ENCODE measurements at regions not wholly inside any gene's neighbourhood (a gene's known extent, or its start where the extent isn't known, plus 50 kb on each side); places are given as distances from the start of the nearest gene placed in this dataset.

DNA sequence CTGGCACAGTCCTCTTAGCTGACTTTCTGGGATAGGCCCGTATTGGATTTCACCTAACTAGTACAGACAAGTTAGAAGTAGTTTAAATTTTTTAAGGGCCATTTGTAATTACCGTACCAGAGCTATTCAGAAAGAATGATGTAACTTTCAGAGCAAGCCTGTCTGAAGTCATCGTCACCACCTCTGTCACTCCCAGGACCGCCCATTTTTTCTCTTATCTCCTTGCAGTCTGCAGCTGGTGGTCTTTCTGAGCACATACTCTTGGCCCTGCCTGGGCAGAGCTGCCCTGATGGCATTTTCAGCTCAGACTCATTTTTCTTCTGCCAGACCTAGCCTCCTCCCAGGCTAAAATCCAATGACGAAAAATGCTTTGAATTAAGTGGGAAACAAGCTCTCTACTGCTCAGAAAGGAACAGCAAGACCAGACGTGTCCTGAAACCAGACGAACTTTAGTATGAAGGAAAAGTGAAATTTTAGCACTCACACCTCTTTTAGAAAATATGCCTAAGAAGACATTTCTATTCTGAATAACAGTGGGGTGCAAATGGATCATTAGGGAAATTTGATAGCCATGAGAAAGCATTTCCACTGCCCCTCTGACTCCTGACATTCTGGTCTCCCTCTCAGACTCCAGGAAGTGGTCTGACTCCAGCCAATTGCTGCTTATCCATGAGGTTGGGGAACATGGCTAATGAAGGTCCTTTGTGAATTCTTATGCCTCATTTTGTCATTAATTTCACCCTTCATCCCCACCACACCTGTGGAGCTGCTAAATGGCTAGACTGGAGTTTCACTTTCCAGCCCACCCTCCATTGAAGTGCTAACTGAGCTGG lies 162.4 kb upstream of the GYPA start:
- no peak for DNase-seq (ENCODE audit: low read depth)

DNA sequence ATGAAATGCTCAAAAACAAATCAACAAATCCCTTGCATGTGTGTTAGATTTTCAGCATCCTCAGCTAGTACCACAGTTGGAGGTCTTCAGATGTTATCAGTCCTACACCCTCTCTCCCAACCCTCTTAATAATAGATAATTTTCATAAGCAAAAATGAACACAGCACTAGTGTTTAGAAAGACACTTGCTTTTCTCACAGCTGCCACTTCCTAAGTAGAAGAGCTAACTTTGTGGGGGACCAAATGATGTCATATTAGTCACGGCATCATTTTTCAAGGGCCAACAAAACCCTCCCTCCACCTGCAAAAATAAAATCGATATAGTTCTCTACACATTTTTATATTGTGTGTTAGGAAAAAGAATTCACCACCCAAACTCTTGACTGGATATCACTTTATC lies 163.5 kb upstream of the GYPA start:
- no peak for DNase-seq (ENCODE audit: low read depth)

DNA sequence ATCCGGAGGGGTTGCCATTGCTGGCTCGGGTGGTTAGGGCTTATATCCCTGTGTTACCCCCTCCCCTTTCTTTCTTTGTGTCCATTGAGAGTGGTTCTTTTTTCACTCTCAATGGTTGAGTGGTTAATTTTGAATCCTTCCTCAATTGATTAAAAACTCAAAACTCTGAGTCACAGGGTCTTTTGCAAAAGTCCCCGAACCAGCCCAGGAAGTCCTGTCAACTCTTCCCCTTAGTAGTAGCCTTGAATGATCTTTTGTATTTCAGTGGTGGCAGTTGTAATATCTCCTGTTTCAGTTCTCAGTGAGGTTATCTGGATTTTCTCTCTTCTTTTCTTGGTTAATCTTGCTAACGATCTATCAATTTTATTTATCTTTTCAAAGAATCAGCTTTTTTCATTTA lies 170.0 kb upstream of the GYPA start:
- no peak for DNase-seq (ENCODE audit: low read depth)

- no peak for DNase-seq (ENCODE audit: low read depth)
These were observed 172.9 kb upstream of the GYPA start for GRCh38 chr4:144313370-144313769.

GRCh38 chr4:144316869-144317268 lies 176.4 kb upstream of the GYPA start:
- DNase-seq (ENCODE audit: low read depth) = no peak

- DNase-seq (ENCODE audit: low read depth) = no peak
These were observed 178.3 kb upstream of the GYPA start for GRCh38 chr4:144318797-144319196.

- no peak for DNase-seq (ENCODE audit: low read depth)
These were observed 196.1 kb upstream of the GYPA start for GRCh38 chr4:144336633-144337032.

DNA sequence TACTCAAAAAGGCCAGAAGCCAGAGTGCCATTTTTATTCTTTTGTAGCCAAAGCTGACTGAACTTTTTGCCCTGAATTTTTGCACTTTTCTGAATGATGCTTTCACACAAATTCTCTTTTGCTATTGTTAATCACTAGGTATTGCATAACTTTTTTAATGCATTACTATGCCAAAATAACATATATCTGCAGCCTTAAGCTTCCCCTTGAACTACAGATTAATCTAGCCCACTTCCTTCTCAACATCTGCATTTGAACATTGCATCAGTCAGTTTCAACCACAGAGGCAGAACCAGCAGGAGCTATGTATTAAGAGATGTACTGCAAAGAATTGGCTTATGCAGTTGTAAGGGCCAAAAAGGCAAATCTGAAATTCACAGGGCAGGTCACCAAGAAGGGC lies 197.6 kb upstream of the GYPA start:
- no peak for DNase-seq (ENCODE audit: low read depth)

DNA sequence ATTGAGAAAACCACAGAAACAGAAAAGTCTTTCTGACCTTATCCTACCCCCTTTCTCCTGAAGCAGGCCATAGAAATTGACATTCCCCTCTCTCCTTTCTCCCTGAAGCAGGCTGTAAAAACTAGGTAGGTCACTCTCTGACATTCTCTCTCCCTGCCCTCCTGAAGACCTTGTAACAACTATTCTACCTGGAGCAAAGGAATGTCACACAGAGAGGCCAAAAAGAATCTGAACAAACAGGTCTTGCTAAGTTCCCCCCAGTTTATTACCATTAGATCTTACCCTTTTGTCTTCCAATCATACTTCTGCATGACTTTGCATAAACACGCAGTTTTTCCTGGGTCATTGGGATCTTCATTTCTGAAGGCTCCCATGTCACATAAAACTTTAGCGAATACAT lies 198.3 kb upstream of the GYPA start:
- DNase-seq (ENCODE audit: low read depth) = no peak

- DNase-seq (ENCODE audit: low read depth) = no peak
These were observed 200.4 kb upstream of the GYPA start for GRCh38 chr4:144340931-144341330.

- no peak for DNase-seq (ENCODE audit: low read depth)
These were observed 202.6 kb upstream of the GYPA start for GRCh38 chr4:144342949-144343760.

- no peak for DNase-seq (ENCODE audit: low read depth)
These were observed 206.6 kb upstream of the GYPA start for GRCh38 chr4:144347121-144347520.

- DNase-seq (ENCODE audit: low read depth) = no peak
These were observed 210.2 kb upstream of the GYPA start for GRCh38 chr4:144350706-144351105.

- DNase-seq (ENCODE audit: low read depth) = no peak
These were observed 210.8 kb upstream of the GYPA start for GRCh38 chr4:144351306-144351705.

DNA sequence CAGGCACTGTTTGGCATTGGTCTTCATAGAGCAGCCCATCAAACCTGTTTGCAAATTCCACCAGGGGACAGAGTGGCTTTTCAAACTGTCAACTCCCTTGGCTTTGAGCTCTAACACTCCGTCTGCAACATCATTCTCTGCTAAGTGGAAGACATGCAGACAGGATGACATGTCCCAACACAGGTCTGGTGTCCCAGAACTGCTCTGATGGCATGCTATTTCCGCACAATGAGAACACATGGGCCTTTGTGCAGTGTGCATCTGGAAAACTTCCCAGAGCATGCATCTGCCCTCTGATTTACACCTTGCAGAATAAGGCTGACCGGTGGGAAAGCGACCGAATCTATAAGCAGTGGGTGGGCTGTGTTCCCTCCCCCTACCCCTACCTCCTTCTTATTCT lies 212.8 kb upstream of the GYPA start:
- DNase-seq (ENCODE audit: low read depth) = no peak

- peak; percentile 77 for DNase-seq (ENCODE audit: low read depth)
These were observed 215.6 kb upstream of the GYPA start for GRCh38 chr4:144355811-144356757.

- no peak for DNase-seq (ENCODE audit: low read depth)
These were observed 216.4 kb upstream of the GYPA start for GRCh38 chr4:144356941-144357381.

GRCh38 chr4:144357975-144358374 lies 217.5 kb upstream of the GYPA start:
- DNase-seq (ENCODE audit: low read depth) = no peak

- no peak for DNase-seq (ENCODE audit: low read depth)
These were observed 219.8 kb upstream of the GYPA start for GRCh38 chr4:144360146-144360793.

DNA sequence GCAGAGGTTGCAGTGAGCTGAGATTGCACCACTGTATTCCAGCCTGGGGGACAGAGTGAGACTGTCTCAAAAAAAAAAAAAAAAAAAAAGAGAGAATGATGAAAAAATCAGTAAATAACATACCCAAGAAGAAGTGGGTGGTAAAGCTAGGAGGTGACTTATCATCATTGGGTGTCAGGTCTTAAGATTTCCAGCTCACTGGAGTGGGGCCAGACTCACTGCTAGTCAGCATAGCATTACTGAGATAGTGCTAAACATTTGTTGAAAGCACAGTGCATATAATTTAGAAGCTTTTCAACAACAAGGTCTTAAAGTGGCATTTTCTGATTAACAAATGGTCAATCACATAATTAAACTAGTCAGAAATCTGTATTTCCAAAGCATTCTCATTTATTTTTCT lies 221.8 kb upstream of the GYPA start:
- no peak for DNase-seq (ENCODE audit: low read depth)

DNA sequence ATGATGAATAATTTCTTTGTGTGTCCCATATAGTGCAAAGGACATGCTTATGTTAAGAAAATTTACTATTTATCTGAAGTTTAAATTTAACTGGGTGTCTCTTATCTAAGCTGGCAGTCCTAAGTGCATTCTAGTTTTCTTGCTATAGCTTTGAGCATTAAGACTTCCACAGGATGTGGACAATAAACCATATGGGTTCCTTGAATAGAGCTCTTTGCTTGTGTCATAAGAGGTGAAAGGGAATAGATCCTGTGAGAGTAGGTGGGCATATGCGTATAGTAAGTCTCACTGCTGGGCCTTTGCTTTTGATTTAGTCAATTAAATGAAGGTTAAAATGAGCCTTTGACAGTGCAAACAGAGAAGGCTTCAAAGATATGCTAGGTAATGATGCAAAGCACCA lies 223.4 kb upstream of the GYPA start:
- DNase-seq (ENCODE audit: low read depth) = no peak

- DNase-seq (ENCODE audit: low read depth) = no peak
These were observed 225.9 kb upstream of the GYPA start for GRCh38 chr4:144366425-144366824.

Measured in stromal cell of bone marrow (primary cell).